AML-193 (cell line): ENCODE measurements at regions not wholly inside any gene's neighbourhood (a gene's known extent, or its start where the extent isn't known, plus 50 kb on each side); places are given as distances from the start of the nearest gene placed in this dataset.
"Not testable (repeated sequence)": the region's sequence is repeated elsewhere in the genome, so short reads cannot be mapped to it uniquely, and the experiment has no call there.

Source experiments
- DNase-seq, 2 experiments: peaks; one replicate each; lab custom pipeline; 2025; lab: John Stamatoyannopoulos, UW

DNA sequence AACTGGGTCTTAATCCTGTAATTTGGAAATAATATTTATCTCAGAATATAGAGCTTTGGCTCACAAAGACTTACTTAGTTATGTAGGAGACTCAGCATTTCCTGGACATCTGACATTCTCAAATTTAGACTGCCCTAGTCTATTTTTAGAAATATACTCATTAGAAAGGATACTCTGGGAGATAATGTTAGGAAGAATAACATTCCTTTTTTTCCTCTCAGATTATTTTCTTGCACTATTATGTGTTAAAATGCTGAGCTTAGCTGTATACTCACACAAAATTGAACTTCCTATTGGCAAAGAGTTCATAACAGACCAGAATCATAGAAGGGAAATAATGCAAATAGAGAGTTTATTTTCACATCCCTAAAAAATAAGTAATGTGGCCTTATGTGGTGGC lies 1424.9 kb upstream of the PCDH7 start:
- DNase-seq, result no peak

DNA sequence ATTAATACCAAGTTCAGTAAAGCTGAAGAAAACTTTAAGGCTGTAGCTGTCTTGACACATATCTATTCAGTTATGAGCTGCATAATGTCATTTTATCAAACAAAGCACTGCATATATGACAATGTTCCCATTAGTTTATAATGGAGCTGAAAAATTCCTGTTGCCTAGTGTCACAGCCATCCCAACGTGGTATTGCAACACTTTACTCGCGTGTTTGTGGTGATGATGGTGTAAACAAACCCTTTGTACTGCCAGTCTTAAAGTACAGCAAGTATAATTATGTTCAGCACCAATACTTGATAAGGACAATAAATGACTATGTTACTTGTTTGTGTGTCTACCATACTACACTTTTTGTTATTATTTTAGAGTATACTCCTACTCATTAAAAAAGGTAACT lies 1415.6 kb upstream of the PCDH7 start:
- DNase-seq, result no peak

DNA sequence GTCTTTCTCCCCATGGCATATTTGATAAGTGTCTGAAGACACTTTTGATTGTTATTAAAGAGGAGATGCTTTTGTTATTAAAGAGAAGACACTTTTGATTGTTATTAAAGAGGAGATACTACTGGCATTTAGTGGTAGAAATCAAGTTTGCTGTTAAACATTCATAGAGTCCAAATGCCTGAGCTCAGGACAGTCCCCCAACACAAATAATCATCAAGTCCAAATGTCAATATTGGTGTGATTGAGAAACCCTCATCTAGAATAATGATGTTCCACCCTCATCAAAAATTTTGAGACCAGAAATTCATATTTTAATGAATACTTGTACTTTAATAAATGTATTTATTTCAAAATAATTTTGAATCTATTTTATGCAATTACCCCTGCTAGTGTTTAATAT lies 1412.9 kb upstream of the PCDH7 start:
- no peak for DNase-seq

DNA sequence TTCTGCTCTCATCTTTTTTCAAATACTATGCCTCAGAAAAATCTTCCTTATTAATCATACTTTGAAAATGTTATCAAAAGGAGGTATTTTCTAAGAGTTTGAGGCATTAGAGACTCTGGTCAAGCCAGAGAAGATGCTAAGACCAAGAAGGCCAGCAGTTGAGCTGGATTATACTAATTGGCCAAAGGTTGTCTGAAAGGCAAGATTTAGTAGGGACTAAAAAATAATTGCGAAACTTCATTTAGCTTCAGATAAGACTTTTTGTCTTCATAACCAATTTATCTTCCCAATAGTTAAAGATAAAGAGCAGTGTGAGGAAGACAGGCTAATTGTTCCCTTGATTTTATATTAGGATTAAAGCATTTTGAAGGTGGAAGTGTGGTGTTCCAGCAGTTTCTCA lies 1412.4 kb upstream of the PCDH7 start:
- no peak for DNase-seq

DNA sequence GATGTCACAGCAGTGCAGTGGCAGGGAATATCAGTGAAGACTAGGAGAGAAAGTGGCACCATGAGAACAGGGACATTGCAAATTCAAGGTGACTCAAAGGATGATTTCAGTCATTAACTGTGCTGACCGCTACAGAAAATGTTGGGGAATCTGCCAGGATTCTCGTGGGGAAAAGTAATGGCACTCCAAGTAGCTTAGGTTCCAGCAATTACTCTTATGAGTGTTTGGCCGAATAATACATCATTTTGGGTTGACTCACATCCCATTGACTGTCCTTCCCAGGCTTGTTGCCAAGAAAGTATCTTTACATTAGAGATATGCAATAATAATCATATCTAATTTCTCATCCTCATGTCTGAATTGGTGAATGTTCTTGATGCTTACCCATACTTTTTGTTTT lies 1411.1 kb upstream of the PCDH7 start:
- DNase-seq, result no peak

DNA sequence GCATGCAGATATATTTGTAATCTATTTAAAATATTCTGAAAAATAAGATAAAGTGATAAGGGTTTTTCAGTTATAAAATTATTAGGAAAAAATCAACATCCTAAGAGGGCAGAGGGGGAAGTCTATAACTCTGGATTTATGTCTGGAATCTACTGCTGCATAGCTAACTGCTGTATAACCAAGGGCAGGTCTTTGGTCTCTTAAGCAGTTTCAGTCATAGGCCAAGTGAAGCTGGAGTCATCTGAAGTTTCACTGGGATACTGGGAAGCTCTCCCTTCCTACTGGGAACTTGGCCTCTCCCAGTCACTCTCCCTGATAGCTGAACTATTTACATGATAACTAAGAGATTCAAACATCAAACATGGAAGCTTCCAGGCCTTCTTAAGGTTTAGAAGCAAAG lies 1409.9 kb upstream of the PCDH7 start:
- no peak for DNase-seq

DNA sequence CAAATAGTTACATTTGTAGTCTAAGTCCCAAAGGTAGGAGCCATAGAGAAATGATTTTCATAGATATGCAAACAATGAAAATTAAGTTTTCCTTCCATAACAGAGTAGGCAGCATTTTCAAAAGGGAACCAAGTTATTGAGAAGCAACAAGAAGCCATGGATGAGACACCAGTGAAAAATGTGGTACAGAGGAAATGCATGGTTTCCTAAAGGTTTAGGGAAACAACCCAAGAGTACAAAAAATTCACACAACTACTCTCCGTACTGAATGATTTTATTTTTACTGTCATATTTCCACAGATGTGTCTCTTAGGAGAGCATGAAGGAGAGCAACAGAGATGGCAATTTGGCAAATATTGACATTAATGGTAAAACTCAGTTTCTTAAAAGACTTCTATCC lies 1408.9 kb upstream of the PCDH7 start:
- no peak for DNase-seq

DNA sequence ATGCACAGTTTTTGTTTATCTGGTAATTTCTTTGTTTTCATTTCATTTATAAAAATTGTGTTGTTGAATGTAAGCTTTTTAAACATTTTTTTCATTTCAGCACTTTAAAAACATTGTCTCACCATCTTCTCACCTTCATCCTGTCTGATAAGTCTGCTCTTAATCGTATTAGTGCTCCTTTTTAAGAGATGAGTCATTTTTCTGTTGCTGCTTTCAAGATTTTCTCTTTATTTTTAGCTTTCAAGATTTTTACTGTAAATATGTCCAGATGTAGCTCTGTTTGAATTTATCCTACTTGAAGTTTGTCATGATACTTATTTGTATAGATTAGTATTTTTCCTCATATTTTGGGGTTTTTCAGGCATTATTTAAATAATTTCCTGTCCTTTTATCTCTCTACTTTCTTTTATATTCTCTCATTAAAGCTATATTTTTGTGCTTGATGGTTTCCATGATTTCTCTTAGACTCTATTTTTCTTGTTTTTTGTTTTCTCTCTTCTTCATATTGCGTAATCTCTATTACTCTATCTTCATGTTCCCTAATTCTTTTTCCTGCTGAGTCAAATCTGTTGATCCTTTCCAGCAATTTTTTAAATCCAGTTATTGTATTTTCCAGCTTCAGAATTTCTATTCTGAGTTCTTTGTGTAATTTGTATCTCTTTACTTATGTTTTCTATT lies 1400.4 kb upstream of the PCDH7 start:
- DNase-seq, result no peak

DNA sequence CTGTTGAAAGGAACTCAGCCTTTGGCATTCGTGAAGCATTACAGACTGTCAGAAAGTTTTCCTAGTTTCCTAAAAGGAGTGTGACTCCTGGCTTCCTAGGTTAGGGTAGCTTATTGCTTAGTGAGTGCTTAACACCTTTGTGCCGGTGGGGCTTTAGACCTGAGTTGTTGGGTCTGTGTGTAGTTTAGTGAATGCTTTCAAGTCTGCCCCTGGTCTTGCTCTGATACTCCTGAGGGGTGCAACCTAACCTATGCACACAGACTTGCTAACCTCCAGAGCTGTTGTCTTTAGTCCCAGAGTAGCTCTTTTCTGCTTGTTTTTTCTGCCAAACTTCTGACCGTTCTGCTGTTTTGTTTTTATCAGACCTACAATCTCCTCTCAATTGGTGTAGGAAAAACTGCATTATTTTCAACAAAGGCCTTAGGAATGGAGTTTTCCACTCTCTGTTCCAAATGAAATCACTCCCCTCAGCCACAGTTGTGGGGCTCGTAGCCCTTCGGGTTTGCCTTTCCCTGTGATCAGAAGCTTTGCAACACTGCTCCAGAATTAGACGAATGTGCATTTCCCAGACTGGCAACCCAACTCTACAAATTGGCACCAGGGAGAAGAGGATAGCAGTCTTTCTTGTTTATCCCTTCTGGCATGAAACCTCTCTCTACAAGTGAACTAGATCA lies 1399.1 kb upstream of the PCDH7 start:
- DNase-seq, result no peak

DNA sequence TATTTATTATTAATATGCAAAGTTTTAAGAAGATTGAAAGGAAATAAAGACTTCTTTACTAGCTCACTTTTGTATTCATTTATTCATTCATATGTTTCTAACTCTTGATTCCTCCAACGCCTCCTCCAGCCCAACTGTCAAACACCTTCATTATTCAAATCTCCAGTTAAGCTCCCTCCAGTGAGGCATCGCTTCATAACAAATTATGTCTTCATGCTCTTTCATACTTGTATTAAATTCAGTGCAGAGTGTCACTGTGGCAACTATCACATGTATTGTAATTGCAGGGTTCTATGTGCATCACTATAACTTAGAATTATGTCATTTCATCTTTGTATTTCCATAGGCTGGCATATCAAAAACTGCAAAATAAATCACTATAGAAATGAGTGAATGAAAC lies 1394.2 kb upstream of the PCDH7 start:
- no peak for DNase-seq

DNA sequence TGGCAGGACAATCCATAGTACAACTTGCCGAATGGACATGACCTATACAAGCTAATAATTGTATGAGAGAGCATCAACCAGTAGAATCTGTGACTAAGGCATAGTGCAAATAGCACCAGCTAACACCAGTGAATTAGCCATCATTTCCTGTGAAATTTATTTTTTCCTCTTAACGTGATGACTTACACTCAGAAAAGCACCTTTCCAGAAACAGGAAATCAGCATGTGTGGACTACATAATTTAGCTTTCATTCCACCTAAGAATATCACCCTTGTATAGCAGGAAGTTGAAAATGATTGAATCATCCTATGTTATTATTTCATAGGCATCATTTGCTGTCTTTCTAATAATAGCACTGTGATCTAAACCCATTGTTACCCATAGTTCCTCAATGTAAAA lies 1393.4 kb upstream of the PCDH7 start:
- no peak for DNase-seq

DNA sequence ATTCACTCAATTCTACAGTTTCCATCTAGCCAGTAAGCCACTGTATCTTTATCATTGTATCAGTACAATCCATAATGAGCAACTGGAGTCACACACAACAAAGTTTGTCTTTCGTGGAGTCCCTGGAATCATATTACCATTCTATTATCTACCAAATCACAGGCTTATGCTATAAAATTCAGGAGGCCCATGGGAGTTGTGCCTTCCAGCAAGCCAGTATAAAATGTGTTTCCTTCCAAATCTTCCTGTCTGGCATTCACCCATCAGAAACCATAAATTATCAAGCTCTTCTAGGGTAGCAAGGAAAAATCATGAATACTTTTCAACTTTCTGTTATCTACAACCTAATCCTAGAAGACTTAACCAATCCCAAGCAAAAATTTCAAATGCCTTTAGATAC lies 1383.3 kb upstream of the PCDH7 start:
- DNase-seq, result no peak

DNA sequence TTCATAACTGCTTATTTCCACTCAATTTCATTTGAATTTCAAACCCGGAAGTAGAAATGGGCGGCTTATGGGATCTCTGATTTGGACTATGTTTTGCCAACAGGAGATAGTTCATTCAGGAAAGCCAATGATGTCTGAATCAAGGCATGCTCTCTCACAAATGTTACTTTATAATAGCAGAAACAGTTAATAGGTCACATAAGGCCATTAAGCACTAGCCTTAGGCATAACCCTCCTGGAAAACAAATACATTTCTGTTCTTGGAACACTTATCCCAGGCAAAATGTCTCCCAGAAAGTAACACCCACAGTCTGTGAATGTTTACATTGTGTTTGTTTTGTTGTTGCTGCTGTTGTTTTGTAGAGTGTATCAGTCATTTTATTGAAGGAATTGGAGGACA lies 1347.2 kb upstream of the PCDH7 start:
- no peak for DNase-seq

DNA sequence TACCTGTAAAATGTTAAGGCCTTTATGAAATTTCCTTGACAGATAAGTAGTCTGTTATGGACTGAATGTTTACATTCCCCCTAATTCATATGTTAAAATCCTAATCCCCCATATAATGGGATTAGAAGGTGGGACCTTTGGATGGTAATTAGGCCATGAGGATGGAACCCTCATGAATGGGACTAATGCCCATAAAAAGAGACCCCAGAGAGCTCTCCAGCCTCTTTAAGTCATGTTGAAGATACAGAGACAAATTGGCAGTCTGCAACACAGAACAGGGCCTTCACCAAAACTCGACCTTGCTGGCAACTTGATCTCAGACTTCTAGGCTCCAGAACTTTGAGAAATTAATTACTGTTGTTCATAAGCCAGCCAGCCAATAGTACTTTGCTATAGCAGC lies 1344.5 kb upstream of the PCDH7 start:
- DNase-seq, result no peak

DNA sequence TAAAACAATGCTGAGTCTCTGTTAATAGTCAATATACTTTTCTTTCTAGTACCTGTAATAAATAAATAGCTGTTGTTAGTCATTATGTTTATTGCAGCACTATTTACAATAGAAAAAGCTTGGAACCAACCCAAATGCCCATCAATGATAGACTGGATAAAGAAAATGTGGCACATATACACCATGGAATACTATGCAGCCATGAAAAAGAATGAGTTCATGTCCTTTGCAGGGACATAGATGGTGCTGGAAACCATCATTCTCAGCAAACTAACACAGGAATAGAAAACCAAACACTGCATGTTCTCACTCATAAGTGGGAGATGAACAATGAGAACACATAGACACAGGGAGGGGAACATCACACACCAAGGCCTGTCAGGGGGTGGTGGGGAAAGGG lies 1341.9 kb upstream of the PCDH7 start:
- not testable (repeated sequence) for DNase-seq

DNA sequence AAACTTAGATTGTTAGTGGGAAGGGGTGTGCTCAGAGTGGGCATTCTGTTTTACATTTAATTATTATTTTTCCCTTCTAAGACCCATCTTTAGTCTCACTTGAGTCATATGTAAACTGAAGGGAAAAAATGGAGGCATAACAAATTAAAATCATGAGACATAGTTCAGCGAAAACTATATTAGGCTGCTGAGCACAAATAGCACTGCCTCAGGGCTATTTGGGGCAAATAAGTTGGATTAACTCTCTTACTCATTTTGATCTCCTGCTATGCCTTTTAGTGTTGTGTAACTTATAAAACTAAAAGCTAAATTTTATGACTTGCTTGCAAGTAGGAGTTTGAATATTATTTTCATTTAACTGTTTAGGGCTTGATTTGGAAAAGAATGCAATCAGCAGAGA lies 1329.2 kb upstream of the PCDH7 start:
- DNase-seq, result no peak

DNA sequence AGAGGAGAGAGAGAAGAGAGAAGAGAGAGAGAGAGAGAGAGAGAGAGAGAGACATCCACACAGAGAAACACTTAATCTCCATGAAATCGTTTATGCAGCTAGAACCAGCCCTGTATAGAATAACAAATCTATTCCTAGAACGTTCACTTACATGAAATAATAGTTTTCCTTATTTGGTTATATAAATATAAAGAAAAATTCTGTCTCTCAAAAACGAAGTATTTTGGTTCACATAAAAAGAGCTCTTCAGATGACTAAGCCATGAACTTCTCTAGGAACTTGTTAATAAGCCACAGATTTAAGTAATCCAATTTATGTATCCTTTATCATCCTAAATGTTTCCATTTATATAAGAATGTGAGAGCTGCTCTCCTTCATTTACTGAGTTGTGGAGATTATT lies 1315.1 kb upstream of the PCDH7 start:
- DNase-seq, result no peak

DNA sequence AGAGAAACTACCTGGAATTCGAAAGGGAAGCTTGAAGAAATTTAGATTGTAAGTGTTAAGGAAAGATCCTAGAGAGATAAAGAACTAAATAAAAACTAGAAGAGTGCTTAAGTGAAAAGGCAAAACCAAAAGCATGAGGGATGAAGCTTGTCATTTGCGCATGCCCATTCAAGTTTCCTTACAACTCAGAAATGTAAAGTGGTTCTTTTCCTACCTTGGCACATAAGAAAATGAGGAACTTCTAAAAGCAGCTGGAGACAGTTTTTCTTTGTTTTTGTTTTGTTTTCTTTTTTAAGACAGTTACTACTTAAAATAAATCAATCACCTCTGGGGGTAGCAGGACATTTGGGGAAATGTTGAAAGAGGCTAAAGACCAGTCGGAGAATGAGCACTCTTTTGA lies 1304.4 kb upstream of the PCDH7 start:
- DNase-seq, result no peak

DNA sequence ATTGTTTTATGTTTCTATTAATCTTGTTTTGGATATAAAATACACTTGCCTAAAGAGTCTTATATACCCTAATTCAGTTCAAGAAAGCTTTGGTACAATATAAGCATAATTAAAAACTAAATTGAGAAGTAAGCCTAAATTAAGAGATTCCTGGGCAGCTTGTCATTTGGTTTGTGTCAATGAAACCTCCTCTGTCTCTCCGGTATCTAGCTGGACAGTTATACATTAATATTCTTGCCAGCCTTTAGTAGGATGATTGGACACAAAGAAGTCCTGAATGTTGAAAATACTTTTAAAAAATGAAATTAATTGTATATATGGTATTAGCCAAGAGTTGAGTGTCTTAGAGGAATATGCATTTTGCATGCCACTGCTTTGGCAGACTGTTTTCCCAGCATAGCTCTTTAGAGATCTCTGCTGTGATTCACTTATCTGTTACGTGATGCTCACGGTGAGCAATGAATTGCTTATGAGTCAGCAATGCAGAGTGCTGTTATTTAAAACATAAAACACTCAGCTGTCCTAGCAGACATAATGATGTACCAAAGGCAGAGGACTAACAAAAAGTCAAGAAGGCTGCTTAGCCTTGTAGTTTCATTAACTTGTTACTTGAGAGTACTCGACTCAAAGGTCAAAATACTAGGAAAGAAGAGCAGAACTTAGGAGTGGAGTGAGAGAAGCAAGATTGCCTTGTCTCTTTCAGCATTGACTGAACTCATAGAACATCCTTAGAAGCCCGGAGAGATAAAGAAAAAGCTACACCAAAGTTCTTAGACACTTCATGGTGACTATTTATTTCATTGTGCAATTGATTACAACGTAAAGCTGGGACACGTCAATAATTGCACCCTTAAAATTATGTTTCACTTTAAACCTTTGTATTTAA lies 1296.1 kb upstream of the PCDH7 start:
- DNase-seq, result no peak

DNA sequence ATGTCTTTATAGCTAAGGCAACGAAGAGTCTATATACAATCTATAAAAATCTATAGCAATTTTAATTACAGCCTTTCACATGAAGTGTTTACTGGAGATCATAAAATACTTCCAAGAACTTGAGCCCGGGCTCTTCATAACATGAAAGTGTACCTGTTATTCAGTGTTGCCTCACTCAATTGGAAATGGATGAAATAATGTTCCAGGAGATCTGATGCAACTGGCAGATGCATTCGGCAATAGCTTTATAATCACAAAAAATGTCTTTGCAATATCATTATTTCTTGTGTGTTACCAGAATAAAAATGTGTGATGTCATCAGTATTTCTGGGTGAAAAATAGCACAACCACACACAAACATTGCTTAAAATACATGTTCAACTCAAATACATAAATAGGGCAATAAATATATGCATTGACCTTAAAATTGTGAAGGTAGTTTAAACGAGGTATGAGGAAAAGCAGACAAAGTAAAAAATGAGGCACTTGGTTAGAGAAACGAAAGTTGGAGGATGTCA lies 1266.8 kb upstream of the PCDH7 start:
- no peak for DNase-seq

DNA sequence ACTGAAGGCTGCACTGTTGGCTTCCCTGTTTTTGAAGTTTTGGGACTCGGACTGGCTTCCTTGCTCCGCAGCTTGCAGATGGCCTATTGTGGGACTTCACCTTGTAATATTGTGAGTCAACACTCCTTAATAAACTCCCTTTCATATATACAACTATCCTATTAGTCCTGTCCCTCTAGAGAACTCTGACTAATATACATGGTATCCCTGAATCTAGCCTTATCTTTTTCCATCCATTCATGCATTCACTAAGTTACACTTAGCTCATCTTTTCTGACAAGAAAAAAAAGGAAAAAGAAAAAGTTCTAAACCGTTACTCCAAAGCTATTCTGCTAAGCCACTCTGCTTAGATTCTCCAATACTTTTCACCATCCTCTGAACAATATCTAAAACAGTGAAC lies 1260.2 kb upstream of the PCDH7 start:
- no peak for DNase-seq

DNA sequence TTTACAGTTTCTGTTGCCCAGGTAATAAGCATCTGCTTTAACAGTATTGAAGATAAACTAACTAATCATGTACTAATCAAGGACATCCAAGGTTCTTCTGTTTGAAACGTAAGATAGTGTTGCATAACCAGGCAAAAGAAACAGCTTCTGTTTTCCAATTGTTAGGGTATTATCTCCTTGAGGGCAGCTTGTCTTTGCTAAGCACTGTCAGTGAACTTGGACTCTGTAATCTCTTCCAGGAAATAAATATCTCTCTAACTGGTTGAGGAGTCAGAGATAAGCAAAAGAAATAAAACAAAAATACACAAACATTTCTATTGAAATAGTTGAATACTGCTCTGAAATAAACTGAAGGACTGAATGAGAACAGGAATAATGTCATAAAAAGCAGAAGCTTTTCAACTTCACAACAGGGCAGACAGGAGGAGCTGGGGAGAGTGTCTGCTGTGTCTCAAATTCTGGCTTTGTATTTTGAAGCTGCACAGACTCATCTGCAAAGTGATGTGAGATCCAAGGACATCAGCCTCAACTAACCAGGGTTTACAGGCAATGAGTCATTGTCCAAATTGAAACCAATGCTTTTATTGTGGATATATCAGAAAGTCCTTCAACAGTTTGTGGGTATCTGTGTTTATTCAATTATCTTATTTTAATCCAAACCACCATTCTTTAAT lies 1253.0 kb upstream of the PCDH7 start:
- DNase-seq, result no peak
